Tibial nerve (tissue), 4 donors: ENCODE measurements at regions not wholly inside any gene's neighbourhood (a gene's known extent, or its start where the extent isn't known, plus 50 kb on each side); places are given as distances from the start of the nearest gene placed in this dataset.

Experiments
- EP300 ChIP-seq, 2 donors: sonication (generic); formaldehyde crosslinking; IDR thresholded peaks; one replicate each; pipeline ENCODE4 v1.6.1; 2017; ENCODE audit warnings: antibody characterized with exemption in 2 of 2, mild to moderate bottlenecking in 1 of 2
- POLR2A ChIP-seq, 2 donors: fragments of 450-650 bp; IDR thresholded peaks; one replicate each; pipeline ENCODE4 v1.6.1; 2017; ENCODE audit warnings: antibody characterized with exemption in 2 of 2, mild to moderate bottlenecking in 2 of 2, moderate library complexity in 2 of 2
- TF ChIP-seq, protein P1 (sequence below), 5 experiments: fragments of 200-600 bp in 3 of 5; fragments of 450-650 bp in 2 of 5; sonication (generic) in 3 of 5; IDR thresholded peaks; one replicate each; pipeline ENCODE4 v1.5.1; 2016 to 2019; ENCODE audit warnings: antibody characterized with exemption in 5 of 5, mild to moderate bottlenecking in 3 of 5, moderate library complexity in 2 of 5

- TF ChIP-seq POLR2A (IDR thresholded peaks at IDR 0.05) = no peak
- TF ChIP-seq, protein P1, sequence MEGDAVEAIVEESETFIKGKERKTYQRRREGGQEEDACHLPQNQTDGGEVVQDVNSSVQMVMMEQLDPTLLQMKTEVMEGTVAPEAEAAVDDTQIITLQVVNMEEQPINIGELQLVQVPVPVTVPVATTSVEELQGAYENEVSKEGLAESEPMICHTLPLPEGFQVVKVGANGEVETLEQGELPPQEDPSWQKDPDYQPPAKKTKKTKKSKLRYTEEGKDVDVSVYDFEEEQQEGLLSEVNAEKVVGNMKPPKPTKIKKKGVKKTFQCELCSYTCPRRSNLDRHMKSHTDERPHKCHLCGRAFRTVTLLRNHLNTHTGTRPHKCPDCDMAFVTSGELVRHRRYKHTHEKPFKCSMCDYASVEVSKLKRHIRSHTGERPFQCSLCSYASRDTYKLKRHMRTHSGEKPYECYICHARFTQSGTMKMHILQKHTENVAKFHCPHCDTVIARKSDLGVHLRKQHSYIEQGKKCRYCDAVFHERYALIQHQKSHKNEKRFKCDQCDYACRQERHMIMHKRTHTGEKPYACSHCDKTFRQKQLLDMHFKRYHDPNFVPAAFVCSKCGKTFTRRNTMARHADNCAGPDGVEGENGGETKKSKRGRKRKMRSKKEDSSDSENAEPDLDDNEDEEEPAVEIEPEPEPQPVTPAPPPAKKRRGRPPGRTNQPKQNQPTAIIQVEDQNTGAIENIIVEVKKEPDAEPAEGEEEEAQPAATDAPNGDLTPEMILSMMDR (IDR thresholded peaks at IDR 0.05) = no peak
- TF ChIP-seq EP300 (IDR thresholded peaks at IDR 0.05) = no peak
These were observed 53.9 kb upstream of the ECI2 start for GRCh38 chr6:4189249-4189648.
